ENCODE measurements at regions not wholly inside any gene's neighbourhood (a gene's known extent, or its start where the extent isn't known, plus 50 kb on each side); places are given as distances from the start of the nearest gene placed in this dataset.

DNA sequence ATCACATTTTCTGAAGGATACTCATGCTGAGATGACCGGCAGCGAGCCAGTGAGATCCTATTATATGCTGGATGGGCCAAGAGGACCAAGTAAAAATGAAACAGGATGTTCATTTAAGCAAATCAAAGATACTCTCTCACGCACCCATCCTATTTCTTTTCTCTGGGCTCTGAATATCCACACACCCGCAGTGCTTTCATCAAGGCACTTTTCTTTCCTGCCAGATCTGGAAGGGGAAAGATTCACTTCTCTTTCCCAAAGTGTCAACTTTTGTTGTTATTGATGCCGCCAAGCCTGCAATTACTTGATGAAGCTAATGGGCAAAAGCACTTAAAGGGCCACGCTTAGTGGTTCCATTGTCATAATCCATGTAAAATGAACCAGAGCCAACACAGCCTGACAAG is 191.9 kb upstream of the CHAC2 start (continued):
- no peak for TF ChIP-seq CTCF (IDR thresholded peaks at IDR 0.05)
- TF ChIP-seq HEYL (CRISPR knock-in tag; IDR thresholded peaks at IDR 0.05): no peak
- no peak for TF ChIP-seq NPAS2 (CRISPR knock-in tag; IDR thresholded peaks at IDR 0.05; ENCODE audit: borderline replicate concordance)
- TF ChIP-seq CHD2 (IDR thresholded peaks at IDR 0.05; ENCODE audit: low read length, partially characterized antibody): no peak

- H3K4me1 ChIP-seq: no peaks in the 10 kb centered on the region
- WGBS (ENCODE audit: missing lambda C conversion rate): 69% methylated on average over 1 of the region's 1 CpG
- H3K4me2 ChIP-seq: no peak overlapping the region
- no peak for DNase-seq (ENCODE audit: low read depth in 1 of 2, low spot score in 1 of 2)
- H3K4me3 ChIP-seq: no peak overlapping the region
- ChIA-PET POLR2A (no interaction called here), CTCF (no interaction called here)
- no peak for ATAC-seq
- no peak for TF ChIP-seq SREBF2 (IDR thresholded peaks at IDR 0.05)
- TF ChIP-seq BHLHE40 (IDR thresholded peaks at IDR 0.05; ENCODE audit: low read depth, low read length): no peak
- no peak for TF ChIP-seq POLR2A (IDR thresholded peaks at IDR 0.05; ENCODE audit: low read length)
- no peak for TF ChIP-seq FOXS1 (CRISPR knock-in tag; IDR thresholded peaks at IDR 0.05)
- no peak for TF ChIP-seq ELK1 (IDR thresholded peaks at IDR 0.05; ENCODE audit: low read depth, low read length)
- TF ChIP-seq KDM5A (IDR thresholded peaks at IDR 0.05): no peak
- FAIRE-seq: peak; percentile 13
- no peak overlapping the region for H3K27ac ChIP-seq
- H3K9me3 ChIP-seq: no peaks in the 10 kb centered on the region
Observed at GRCh38 chr2:53572696-53573095, 194.9 kb upstream of the CHAC2 start.

GRCh38 chr2:53569957-53570727 is 197.5 kb upstream of the CHAC2 start:
- no peak for TF ChIP-seq CTCF (IDR thresholded peaks at IDR 0.05)
- TF ChIP-seq HES2 (IDR thresholded peaks at IDR 0.05): no peak
- no peak for TF ChIP-seq BCL3 (IDR thresholded peaks at IDR 0.05)
- TF ChIP-seq NPAS2 (CRISPR knock-in tag; IDR thresholded peaks at IDR 0.05; ENCODE audit: borderline replicate concordance): no peak
- no peak for TF ChIP-seq RARB (CRISPR knock-in tag; IDR thresholded peaks at IDR 0.05)
- TF ChIP-seq ESRRA (IDR thresholded peaks at IDR 0.05; ENCODE audit: borderline replicate concordance, low read length): no peak
- TF ChIP-seq RCOR1 (IDR thresholded peaks at IDR 0.05; ENCODE audit: low read depth, low read length): no peak
- no peak for TF ChIP-seq USF2 (IDR thresholded peaks at IDR 0.05)
- no peak for TF ChIP-seq MAZ (IDR thresholded peaks at IDR 0.05; ENCODE audit: borderline replicate concordance, low read depth, low read length)
- no peak for TF ChIP-seq CHD4 (IDR thresholded peaks at IDR 0.05; ENCODE audit: borderline replicate concordance)
- TF ChIP-seq KDM1A (IDR thresholded peaks at IDR 0.05; ENCODE audit: low read depth): no peak
- no peak for TF ChIP-seq EHF (CRISPR knock-in tag; IDR thresholded peaks at IDR 0.05)
- TF ChIP-seq ZNF302 (CRISPR knock-in tag; IDR thresholded peaks at IDR 0.05): no peak
- no peak for TF ChIP-seq ATOH8 (CRISPR knock-in tag; IDR thresholded peaks at IDR 0.05; ENCODE audit: low read depth)
- TF ChIP-seq MAFK (IDR thresholded peaks at IDR 0.05; ENCODE audit: partially characterized antibody): no peak
- no peak for TF ChIP-seq FOXS1 (CRISPR knock-in tag; IDR thresholded peaks at IDR 0.05)
- no peak for TF ChIP-seq BHLHE40 (IDR thresholded peaks at IDR 0.05; ENCODE audit: low read depth, low read length)
- Histone ChIP-seq H3K27ac (no peak overlapping the region), H3K9me3 (no peaks in the 10 kb centered on the region), H3K4me2 (no peak overlapping the region), H3K4me1 (no peaks in the 10 kb centered on the region), H3K4me3 (no peak overlapping the region)
- DNase-seq (ENCODE audit: low read depth in 1 of 2, low spot score in 1 of 2): peak in 1 of 2 experiments; percentile 9
- 80% methylated on average over 14 of the region's 14 CpGs for WGBS (ENCODE audit: missing lambda C conversion rate)
- POLR2A ChIA-PET: interaction anchor here (0.7 kb wide), 1 partner anchor 94 kb away, joined by 7 read pairs; no protein-coding TSS in a partner anchor
- no peak for FAIRE-seq
- peak in 1 of 2 experiments; percentile 49; a peak in 2 of 6 replicates for ATAC-seq
- CTCF ChIA-PET: interaction anchor here (0.7 kb wide), 1 partner anchor 117 kb away, joined by 3 read pairs; no protein-coding TSS in a partner anchor

Data from A549 (cell line).